ENCODE measurements at regions not wholly inside any gene's neighbourhood (a gene's known extent, or its start where the extent isn't known, plus 50 kb on each side); places are given as distances from the start of the nearest gene placed in this dataset.

DNA sequence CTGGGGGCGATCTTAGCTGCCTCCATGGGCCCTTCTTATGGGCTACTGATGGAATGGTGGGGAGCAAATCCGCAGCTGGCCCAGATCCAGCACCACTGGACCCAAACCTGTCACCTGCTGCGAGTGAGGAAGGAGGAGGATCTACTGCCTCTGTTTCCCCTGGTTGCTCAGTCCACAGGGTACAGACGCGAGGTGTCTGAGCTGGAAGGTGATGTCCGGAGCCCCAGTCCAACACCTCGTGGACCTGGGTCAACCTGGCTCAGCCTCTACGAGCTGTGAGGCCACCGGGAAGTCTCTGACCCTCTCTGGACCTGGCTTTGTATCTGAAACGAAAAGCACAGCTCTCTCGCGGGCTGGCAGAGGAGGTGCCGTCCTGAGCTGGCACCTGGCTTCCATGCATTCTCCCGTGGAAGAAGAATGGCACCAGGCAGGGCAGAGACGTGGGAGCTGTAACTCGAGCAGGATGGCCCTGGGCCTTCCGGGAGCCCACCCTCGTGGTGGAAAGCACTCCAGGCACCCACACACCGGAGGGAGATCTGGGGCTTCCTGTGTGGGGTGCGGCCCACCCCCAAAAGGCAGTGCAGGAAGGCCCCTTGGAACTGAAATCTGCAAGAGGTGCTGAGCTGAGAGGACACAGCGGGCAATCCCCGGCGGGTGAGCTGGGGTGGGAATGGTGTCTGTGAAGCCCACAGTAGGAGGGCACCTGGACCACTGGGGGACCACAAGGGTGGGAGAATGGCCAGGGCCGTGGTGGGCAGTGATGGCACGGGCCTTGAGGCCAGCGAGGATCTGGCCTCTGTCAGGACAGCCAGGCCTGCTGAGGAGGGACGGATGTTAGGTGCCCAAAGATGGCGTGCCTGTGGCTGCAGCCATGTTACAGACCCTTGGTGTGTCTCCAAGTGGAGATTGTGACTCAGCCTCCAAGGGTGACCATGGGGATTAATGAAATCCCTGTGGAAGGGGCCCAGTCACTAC is 133.4 kb downstream of the OLFM1 start:
- no peak for DNase-seq

DNA sequence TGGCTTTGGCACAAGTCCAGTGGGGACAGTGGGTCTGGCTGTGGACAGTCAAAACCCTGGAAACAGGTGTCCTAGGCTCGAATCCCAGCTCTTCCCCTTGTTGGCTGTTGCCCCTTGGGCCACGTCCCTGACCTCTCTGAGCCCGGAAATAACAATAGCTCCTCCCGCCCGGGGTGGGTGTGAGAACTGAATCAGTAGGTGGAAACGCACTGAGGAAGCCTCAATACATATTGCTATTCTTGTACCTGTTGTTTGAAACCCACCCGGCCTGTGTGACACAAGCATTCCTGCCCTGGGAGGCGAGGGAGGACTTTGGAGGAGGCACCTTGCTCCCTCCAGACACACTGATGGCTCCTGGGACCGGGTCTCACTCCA is 134.1 kb downstream of the OLFM1 start:
- DNase-seq, result no peak

DNA sequence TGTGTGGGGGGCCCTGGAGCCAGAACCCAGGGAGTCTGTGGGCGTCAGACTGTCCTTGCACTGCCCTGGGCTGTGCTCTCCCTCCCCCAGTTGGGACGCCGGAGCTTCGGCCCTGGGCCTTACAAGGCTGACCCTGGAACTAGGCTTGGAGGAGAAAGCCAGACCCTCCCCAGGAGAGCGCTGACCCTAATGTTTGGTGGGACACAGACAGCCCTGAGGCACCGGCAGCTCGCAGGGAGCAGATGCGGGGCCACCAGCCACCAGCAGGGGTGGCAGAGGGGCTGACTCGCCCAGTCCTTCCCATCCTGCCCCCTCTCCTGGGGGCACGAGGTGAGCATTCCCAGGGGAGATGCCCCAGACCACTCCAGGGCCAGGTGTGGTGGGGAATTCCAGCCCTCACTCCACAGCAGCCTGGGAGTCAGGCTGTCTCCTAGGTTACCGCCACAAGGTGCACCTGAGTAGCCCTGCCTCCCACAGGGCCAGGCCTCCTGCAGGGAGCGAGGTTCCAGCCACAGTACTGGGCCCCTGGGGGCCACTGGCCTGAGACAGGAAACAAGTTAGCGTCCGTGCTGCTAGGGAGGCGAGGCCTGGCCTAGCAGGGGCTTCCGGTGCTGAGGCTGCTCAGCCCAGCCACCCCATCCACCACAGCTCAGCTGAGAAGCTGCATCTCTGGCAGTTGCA is 134.6 kb downstream of the OLFM1 start:
- DNase-seq, result no peak

DNA sequence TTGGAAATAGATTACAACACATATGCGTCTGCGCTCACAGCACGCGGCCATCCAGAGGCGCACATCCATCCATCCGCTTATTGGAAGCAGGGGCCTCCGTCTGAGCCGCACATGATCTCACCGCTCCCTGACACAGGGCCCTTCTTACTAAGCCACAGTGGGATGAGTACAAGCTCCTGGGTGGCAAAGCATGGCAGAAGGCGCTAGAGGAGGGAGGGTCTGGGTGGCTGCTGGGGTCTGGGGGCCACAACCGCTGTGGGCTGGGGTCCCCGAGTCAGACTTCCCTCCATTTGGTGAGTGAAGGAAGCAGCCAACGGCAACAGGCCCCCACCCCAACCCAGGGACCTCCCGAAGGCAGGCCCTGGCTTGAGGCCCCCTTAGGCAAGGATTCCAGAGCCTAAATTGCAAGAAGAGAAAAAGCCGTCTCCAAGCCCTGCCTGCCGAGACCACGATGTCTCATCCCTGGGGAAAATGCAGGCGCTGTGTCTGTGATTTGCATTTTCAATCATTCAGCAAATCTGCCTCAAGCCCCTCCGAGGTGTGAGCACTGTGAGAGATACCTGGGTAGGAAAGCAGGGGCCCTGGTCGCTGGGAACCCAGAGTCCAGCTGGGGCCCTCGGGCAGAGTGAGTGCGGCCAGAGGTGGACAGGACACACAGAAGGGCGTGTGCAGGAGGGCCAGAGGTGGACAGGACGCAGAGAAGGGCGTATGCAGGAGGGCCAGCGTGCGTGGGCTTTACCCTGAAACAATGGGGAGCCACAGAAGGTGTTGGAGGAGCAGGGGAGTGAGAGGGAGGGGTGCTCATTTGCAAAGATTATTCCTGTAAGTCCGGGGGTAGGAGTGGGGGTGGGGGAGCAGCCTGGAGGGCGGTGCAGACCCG is 135.7 kb downstream of the OLFM1 start:
- no peak for DNase-seq

DNA sequence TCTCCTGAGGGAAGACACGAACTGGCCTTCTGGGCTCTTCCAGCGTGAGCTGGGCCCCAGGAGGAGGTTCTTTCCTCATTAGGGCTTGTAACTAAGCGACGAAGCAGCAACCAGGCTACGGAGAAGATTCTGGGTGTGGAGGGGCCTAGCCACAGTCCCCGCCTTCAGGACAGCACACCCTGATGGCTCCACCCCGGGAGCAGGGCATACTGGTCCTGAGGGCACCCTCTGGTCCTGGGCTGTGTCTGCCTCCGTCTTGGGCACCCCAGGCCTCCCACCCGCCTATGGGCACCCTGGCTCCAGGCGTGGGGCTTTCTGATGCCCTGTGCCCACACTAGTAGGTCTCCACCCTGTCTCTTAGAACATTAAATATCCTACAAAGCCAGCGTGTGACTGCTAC is 136.4 kb downstream of the OLFM1 start:
- no peak for DNase-seq

DNA sequence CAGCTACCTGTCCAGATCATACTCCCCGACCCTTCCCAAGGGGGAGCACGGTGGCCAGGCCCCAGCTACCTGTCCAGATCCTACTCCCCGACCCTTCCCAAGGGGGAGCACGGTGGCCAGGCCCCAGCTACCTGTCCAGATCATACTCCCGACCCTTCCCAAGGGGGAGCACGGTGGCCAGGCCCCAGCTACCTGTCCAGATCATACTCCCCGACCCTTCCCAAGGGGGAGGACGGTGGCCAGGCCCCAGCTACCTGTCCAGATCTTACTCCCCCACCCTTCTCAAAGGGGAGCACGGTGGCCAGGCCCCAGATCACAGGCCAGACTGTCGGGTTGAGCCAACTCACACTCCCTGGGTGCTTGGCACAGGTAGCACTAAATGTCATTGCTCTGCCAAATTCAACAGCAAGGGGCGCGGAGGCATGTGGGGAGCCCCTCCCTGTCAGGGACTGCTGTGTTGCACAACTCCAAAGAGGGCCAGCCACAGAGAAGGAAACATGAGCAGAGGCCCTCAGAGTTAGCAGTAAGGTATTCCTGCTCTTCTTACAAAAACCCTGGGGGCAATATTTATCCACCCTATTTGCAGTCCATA is 136.9 kb downstream of the OLFM1 start:
- no peak for DNase-seq

DNA sequence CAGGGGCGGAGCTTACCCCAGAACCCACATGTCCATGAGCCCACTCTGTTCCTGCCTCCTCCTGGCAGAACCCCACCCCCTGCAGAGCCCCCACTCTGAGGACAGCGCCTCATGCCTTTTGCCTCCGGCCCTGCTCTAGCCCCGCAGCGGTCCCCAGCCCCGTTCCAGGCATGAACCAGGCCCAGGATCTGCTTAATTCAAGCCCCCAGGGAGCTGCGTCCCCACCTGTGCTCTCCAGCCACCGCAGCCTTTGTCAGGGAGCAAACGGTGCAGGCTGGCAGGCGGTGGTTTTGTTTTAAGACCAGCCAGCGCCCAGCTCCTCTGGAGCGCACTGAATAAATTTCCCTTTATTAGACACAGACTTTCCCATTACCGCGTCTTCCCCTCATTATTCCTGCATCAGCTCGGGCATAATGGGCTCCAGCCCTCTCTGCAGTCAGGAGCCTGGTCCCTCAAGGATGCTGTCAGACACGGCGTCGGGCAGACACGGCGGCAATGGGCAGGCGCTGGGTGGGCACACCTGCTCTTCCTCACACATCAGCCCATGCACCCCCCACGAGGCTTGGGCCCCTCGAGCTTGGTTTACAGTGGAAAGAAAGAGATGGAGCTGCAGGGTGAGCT is 137.6 kb downstream of the OLFM1 start:
- no peak for DNase-seq

DNA sequence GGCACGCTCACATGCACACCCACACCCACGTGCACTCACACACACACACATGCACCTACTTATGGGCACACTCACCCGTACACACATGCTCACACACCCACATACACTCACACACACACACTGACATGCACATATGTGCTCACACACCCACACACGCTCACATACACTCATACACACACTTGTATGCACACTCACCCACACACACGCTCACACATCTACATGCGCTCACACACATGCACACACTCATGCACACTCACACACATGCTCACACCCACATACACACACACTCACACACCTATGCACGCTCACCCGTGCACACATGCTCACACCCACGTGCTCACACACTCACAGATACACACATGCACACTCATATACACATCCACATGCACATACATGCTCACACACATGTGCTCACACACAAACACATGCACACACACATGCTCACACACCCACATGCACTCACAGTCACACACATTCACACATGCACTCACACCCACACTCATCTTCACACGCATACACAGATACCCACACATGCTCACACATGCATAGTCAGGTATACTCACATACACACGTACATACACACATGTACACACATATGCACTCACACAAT is 138.3 kb downstream of the OLFM1 start:
- DNase-seq, result no peak

DNA sequence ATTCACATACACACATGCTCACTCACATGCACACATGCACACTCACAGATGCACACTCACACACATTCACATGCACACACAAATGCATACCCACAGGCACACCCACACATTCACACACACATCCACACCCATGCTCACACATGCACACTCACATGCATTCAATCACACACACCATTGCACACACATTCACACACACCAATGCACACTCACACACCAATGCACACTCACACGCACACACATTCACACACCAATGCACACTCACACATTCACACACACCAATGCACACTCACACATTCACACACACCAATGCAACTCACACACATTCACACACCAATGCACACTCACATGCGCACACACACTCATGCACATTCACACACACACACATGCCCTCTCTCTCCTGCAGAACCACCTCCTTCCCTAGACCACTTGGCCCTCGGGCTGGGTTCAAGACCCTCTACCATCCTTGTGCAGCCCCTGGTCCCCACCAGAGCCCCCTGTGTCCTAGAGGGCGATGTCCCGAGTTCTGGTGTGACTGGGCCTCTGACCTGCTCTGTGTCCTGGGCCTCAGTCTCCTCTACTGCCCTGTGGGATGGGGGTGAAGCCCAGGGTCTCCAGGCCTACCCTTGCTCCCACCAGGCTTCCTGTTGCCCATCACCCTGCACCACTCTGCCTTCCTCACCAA is 139.0 kb downstream of the OLFM1 start:
- no peak for DNase-seq

DNA sequence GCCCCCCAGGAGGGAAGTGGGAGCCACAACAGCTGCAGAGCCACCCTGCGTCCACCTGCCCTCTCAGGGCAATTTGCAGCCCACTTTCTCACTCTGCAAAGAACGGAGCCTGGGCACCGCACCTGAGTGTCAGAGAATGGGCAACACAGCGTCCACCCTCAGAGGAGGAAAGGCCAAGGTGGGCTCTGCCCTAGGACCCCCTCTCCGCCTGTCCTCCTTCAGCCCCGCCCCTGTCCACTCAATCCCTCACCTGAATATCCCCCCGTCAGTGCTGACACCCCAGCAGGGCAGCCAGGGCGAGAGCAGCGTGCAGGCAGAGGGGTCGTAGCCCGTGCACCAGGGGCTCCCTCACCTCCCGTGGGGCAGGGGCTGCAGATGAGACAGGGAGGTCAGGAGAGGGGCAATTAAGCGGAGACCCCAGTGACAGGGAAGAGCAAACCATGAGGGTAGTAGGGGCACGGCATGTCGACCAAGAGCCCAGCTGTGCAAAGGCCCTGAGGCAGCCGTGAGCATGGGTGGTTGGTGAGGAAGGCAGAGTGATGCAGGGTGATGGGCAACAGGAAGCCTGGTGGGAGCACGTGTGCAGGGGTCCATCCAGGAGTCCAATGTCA is 140.3 kb downstream of the OLFM1 start:
- DNase-seq, result no peak

DNA sequence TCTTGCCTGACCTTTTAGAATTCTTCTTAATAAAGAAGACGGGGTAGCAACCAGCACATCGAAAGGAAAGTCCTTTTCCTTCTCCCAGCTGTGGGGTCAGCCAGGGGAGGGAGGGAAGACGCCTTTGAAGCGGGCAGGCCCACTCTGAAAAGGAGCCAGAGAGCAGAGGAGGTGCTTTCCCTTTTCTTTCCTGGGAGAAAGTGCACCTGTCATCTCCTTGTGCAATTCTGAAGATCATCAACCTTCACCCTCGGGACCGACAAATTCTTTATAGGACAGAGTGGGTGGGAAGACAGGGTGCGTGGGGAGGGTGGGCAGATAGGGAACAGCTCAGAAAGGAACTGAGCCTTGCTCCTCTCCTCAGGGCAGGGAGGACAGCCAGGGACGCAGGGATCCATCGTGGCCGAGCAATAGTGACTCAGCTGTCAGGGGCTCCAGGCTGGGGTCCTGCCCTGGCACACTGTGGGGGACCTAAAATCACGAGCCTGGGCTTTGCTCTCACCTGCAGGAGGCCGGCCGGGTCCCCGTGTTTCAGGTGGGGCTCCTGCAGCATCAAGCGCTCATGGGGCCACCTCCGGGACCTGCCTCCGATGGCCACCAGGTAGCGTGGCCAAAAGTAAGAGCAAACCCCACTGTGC is 141.0 kb downstream of the OLFM1 start:
- DNase-seq, result no peak

DNA sequence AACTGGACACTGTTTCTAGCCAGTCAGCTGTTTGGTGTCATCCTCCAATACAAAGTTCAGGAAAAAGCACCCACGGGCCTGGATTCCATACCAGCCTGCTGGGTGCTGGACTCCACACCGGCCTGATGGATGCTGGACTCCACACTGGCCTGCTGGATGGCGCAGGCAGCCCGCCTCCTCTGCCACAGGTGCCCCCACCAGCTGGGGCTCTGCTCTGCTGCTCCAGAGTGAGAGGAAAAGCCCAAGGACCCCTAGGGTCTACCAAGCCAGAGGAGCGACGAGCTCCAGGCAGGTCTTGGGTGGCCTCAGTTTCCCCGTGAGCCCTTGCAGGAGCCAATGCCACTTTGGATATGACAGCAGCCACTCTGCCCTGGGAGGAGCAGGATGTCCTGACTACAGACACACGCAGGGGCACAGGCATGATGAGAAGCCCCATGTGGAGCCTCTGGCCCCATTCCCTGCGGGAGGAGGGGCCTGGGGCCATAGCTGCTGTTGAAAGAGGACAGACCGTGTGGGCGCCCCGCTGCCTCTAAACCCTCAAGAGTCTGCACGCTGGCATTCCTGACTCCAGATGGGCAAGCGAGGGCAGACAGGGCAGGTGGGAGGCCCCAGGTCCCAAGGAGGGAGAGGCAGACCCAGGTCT is 141.6 kb downstream of the OLFM1 start:
- DNase-seq, result no peak

DNA sequence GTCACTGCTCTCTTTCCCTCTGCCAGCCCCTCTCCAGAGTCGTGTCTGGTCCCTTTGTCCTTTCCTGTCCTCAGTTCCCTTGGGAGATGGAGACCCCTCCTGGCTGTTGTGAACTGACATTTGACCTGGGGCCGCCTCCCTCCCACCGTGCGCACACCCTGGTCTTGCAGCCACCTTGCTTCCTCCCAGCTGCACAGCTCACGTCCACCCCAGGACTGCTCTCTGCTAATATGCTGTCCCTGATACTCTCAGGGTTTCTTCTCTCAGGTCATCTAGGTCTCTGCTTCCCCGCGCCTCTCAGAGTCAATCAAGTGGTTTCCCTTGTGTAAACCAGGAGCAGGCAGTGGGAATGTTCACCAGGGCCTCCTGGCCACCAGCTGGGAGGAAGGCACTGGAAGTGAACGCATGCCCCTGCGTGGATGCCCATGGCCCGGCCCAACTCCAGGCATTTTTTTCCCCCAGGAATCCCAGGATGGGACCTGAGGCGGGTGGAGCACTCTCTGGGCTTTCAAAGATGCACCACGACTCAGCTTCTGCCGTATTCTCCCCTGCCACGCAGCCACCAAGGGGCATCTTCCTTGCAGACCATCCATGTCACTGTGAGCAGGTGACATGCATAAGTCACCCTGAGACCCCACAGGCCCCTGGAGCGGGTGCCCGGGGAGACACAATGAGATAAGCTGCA is 142.4 kb downstream of the OLFM1 start:
- DNase-seq, result no peak

DNA sequence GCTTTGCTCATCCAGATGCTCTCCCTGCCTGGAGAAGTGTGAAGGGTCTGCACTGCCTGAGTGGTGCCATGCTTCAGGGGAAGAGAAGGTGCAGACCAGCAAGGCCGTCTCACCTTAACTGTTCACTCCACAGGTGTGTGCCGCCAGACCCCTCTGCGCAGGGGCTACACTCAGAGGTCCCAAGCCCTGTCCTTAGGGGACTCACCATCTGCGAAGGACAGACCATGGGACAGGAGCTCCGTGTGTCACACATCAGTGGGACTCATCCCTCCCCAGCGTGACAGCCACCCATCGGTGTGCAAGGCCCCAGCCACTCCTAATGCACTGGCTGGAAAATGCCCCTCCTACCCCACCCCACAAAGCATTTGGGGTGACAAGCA is 142.9 kb downstream of the OLFM1 start:
- DNase-seq, result no peak

DNA sequence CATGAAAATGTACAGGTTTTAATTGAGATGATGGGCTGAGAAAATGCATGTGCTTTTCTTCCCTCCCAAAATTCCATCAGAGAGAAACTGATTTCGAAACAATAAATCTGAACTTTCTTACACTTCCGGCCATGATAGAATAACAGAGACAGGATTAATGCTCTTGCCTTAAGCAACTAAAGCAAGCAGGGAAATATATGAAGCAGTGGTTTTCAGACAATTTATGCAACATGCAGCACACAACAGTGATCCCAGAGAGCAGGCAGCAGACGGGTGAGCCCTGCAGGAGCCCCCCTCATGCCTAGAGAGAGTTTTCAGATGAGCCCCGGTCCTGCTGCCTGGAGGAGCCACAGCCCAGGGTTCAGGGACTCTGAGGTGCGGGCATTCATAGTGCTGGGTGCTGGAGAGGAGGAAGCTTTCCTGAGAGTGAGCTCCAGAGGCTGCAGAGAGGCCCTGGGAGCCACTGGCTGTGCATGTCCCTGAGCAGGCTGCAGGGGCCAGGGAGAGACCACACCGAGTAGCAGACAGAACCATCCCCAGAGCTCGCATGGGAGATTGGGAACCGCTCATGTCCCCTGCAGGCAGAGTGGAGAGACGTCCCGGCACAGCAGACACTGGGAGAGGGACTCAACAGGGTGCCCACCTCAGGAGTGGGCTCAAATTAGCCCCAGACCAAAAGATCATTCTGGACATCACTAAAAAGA is 143.5 kb downstream of the OLFM1 start:
- no peak for DNase-seq

DNA sequence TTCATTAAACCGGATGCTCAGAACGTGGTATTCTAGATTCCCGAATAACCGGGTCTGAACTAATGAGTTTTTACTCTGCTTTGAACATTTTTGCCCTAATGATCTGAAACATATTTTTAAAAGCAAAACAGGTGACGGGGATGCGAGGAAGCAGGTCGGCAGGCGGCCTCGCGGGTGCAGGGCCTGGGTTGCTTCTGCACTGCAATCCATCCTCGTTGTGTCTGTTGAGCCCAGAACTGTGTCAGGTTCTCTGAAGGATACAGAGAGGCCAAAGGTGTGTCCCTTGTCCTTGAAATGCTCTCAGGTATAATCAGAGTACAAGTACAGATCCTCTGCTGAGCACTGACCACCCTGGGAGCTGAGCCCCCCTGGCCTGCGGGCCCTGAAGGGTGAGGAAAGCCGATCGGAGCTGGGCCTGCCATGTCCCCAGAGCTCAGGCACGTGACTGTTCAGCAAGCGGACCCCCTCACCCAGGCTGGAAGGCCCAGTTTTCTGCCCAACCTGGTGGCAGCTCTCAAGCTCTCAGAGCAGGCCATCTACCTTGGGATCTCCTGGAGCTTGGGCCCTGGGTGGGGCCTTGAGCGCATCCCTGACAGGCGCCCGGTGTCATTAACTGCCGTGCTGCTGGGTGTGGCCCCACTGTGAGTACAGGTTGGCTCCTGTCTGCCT is 151.8 kb downstream of the OLFM1 start:
- no peak for DNase-seq

DNA sequence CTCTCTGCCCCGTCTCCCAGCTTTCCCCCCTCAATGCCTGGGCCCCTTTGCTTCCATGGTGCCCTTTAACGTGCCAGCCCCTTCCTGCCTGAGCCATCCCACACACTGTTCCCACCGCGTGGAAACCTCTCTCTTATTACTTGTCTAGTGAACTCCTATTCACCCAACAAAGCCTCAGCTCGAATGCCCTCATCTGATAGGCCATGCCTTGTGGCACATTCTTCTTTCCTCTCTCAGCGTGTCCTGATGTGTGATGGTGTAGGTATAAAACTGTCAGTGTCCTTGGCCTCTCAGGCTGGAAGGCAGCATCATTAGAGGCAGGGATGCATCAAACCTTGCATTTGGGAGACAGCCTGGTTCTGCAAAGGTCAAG is 152.3 kb downstream of the OLFM1 start:
- DNase-seq, result no peak

DNA sequence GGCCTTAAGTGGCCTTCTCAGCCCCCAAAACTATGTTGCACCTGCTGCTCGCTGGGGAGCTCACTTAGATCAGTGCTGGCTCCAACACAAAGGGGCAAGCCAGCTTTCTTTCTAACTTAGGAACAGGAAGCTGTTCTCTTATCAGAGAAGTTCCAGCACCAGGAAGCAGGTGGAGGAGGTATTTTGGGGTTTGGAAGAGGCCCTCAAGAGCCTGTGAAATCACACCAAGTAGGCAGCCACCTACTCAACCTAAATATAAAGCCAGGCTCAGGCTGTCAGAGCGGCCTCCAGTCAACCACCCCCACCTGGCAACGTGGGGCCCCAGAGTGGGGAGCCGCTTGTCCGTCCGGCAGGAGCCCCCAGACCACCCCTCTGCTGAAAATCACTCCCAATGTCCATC is 152.8 kb downstream of the OLFM1 start:
- no peak for DNase-seq
